GM12878 (cell line): ENCODE measurements at regions not wholly inside any gene's neighbourhood (a gene's known extent, or its start where the extent isn't known, plus 50 kb on each side); places are given as distances from the start of the nearest gene placed in this dataset.

Experiments
- ATAC-seq: fragments of 200-7000 bp; cut with Tn5 transposase; 3 replicates; pipeline ENCODE4 v1.9.1; 2020; ENCODE audit warnings: mild to moderate bottlenecking, moderate library complexity
- BruUV-seq: library from RNA; stranded (reverse); fragments of 400-500 nt; replicated peaks from 2 replicates; lab custom pipeline; 2021; lab: Mats Ljungman, UMichigan
- CTCF ChIA-PET: fragments of 300-600 bp; sonication (Branson Sonifier 250); formaldehyde crosslinking; extraction: SDS; loops from one replicate; lab custom pipeline; 2021; ENCODE audit warnings: inconsistent platforms; lab: Yijun Ruan, JAX
- POLR2A ChIA-PET: fragments of 350-600 bp; formaldehyde crosslinking; extraction: SDS; loops from one replicate; lab custom pipeline; 2021; ENCODE audit warnings: inconsistent platforms; lab: Charles Lee
- RAD21 ChIA-PET: fragments of 300-600 bp; sonication (Branson Sonifier 250); formaldehyde crosslinking; loops from one replicate; lab custom pipeline; 2023; ENCODE audit warnings: antibody characterized with exemption; ENCODE audit not compliant: unreplicated experiment; lab: Charles Lee
- SMC1A ChIA-PET: fragments of 300-600 bp; sonication (Branson Sonifier 250); formaldehyde crosslinking; loops from one replicate; lab custom pipeline; 2023; ENCODE audit not compliant: unreplicated experiment, uncharacterized antibody; lab: Charles Lee
- DNase-seq: peaks from one replicate; pipeline ENCODE4 v3.0.0-alpha.2; 2011; ENCODE audit warnings: low read depth, low spot score
- FAIRE-seq: peaks from 3 replicates; lab custom pipeline; 2011; peaks lifted over from hg19 to GRCh38; lab: Jason Lieb, UNC
- H2AFZ ChIP-seq: 2 replicates; pipeline ENCODE4 v1.6.0; 2011; ENCODE audit warnings: low read depth, low read length, control low read depth; ENCODE audit not compliant: control insufficient read depth
- H3K27ac ChIP-seq: 2 replicates; pipeline ENCODE4 v1.5.1; 2011; ENCODE audit warnings: control low read depth; ENCODE audit not compliant: control insufficient read depth, insufficient read depth
- H3K27me3 ChIP-seq, 2 experiments: replicated peaks in 1 of 2; 2 replicates each; pipeline versions ENCODE4 v1.6.0 to v1.6.1; 2011; ENCODE audit warnings: low read length in 1 of 2; ENCODE audit not compliant: control insufficient read depth in 2 of 2, insufficient read depth in 2 of 2
- H3K36me3 ChIP-seq, 2 experiments: 2 replicates each; pipeline ENCODE4 v1.5.1; 2011; ENCODE audit warnings: low read length in 1 of 2; ENCODE audit not compliant: control insufficient read depth in 2 of 2, insufficient read depth in 2 of 2
- H3K4me1 ChIP-seq: 2 replicates; pipeline ENCODE4 v1.6.1; 2011; ENCODE audit warnings: mild to moderate bottlenecking, low read length, moderate library complexity, mixed read lengths; ENCODE audit not compliant: control insufficient read depth, insufficient read depth
- H3K4me2 ChIP-seq: 2 replicates; pipeline ENCODE4 v1.6.0; 2011; ENCODE audit warnings: control low read depth; ENCODE audit not compliant: control insufficient read depth, insufficient read depth
- H3K4me3 ChIP-seq: fragments of 200-600 bp; sonication (generic); 2 replicates; pipeline ENCODE4 v1.5.1; 2016
- H3K79me2 ChIP-seq: 2 replicates; pipeline ENCODE4 v1.6.0; 2011; ENCODE audit warnings: low read length; ENCODE audit not compliant: control insufficient read depth, insufficient read depth
- H3K9ac ChIP-seq: 2 replicates; pipeline ENCODE4 v1.8.0; 2011; ENCODE audit warnings: low read length, control low read depth, mixed read lengths; ENCODE audit not compliant: control insufficient read depth, insufficient read depth
- H3K9me3 ChIP-seq: replicated peaks from 3 replicates; pipeline ENCODE4 v1.5.1; 2011; ENCODE audit warnings: mild to moderate bottlenecking, low read length; ENCODE audit not compliant: control insufficient read depth, insufficient read depth
- H4K20me1 ChIP-seq: 2 replicates; pipeline ENCODE4 v1.6.0; 2011; ENCODE audit not compliant: control insufficient read depth, insufficient read depth
- EGR1 ChIP-seq, 2 experiments: IDR thresholded peaks; 1 replicate in 1 of 2; 2 replicates in 1 of 2; pipeline ENCODE4 v1.6.1; 2011 to 2012; ENCODE audit warnings: low read depth in 2 of 2, low read length in 2 of 2, borderline replicate concordance in 1 of 2, mild to moderate bottlenecking in 1 of 2, moderate library complexity in 1 of 2
- IKZF2 ChIP-seq, 2 experiments: fragments of 450-650 bp; IDR thresholded peaks; 2 replicates each; pipeline ENCODE4 v1.6.1; 2017; ENCODE audit warnings: mild to moderate bottlenecking in 2 of 2, moderate library complexity in 2 of 2
- NFIC ChIP-seq: IDR thresholded peaks from 2 replicates; pipeline ENCODE4 v1.6.1; 2012; ENCODE audit warnings: low read depth, mild to moderate bottlenecking, inconsistent platforms, low read length, moderate library complexity
- NFYB ChIP-seq: IDR thresholded peaks from 2 replicates; pipeline ENCODE4 v1.6.1; 2011; ENCODE audit warnings: low read depth, mild to moderate bottlenecking, low read length, improper control_type of control experiment, moderate library complexity; ENCODE audit not compliant: insufficient read depth
- NKRF ChIP-seq: fragments of 450-650 bp; conservative IDR thresholded peaks from 2 replicates; pipeline ENCODE4 v1.6.1; 2017; ENCODE audit warnings: mild to moderate bottlenecking, moderate library complexity
- NR2C1 ChIP-seq: fragments of 450-650 bp; IDR thresholded peaks from 2 replicates; pipeline ENCODE4 v1.6.1; 2017; ENCODE audit warnings: antibody characterized with exemption, mild to moderate bottlenecking, moderate library complexity
- NR2F1 ChIP-seq: fragments of 450-650 bp; conservative IDR thresholded peaks from 2 replicates; pipeline ENCODE4 v1.6.1; 2017; ENCODE audit warnings: mild to moderate bottlenecking
- SUPT20H ChIP-seq: IDR thresholded peaks from 2 replicates; pipeline ENCODE4 v1.6.1; 2011; ENCODE audit warnings: low read depth, mild to moderate bottlenecking, low read length, moderate library complexity, borderline replicate concordance; ENCODE audit not compliant: control insufficient read depth
- ZZZ3 ChIP-seq: IDR thresholded peaks from 2 replicates; pipeline ENCODE4 v1.6.1; 2011; ENCODE audit warnings: low read depth; ENCODE audit not compliant: control insufficient read depth, insufficient read length
- WGBS: methylation state at CpG from one replicate; pipeline ENCODE4 v1.1.6; 2016; ENCODE audit warnings: low lambda C conversion rate; ENCODE audit not compliant: insufficient replicate concordance, insufficient coverage; ENCODE audit errors: missing lambda C conversion rate; 5-methylcytosine and 5-hydroxymethylcytosine counted together
- in situ Hi-C: fragments of 300-500 bp; cut with MboI; formaldehyde crosslinking; loops from 9 replicates; pipeline ENCODE4 v1.14.3; 2018; ENCODE audit warnings: mixed read lengths
- intact Hi-C: fragments of 100-400 bp; cut with micrococcal nuclease; formaldehyde crosslinking; loops from one replicate; pipeline ENCODE4 v1.14.2; 2022; ENCODE audit not compliant: unreplicated experiment

GRCh38 chr2:128500138-128500800, 181.6 kb upstream of the HS6ST1 start:
- no peak overlapping the region for H2AFZ ChIP-seq
- intact Hi-C loops, result no loop called here
- no peak overlapping the region for H3K4me3 ChIP-seq
- TF ChIP-seq NR2C1 (no peak), NFIC (no peak)
- no TSS peak for BruUV-seq
- H3K27ac ChIP-seq, result no peak overlapping the region
- no peak overlapping the region for H3K9ac ChIP-seq
- H3K79me2 ChIP-seq, result no peaks in the 10 kb centered on the region
- DNase-seq (no peak), FAIRE-seq (no peak), ATAC-seq (no peak)
- CTCF ChIA-PET, result no interaction called here
- no peaks in the 10 kb centered on the region for H4K20me1 ChIP-seq
- WGBS, result 28% methylated on average over 8 of the region's 10 CpGs
- no peaks in the 10 kb centered on the region for H3K27me3 ChIP-seq
- H3K4me1 ChIP-seq, result no peaks in the 10 kb centered on the region
- POLR2A ChIA-PET, result no interaction called here
- no peaks in the 10 kb centered on the region for H3K36me3 ChIP-seq
- no peaks in the 10 kb centered on the region for H3K9me3 ChIP-seq
- in situ Hi-C loops, result no loop called here
- no peak overlapping the region for H3K4me2 ChIP-seq
- RAD21 ChIA-PET, result no interaction called here
- SMC1A ChIA-PET, result no interaction called here

GRCh38 chr2:128501006-128501690, 182.5 kb upstream of the HS6ST1 start:
- Histone ChIP-seq H3K4me1 (no peaks in the 10 kb centered on the region), H3K27me3 (no peaks in the 10 kb centered on the region), H4K20me1 (no peaks in the 10 kb centered on the region), H3K9me3 (no peaks in the 10 kb centered on the region), H3K9ac (no peak overlapping the region), H3K79me2 (no peaks in the 10 kb centered on the region), H3K36me3 (no peaks in the 10 kb centered on the region), H3K4me3 (no peak overlapping the region), H2AFZ (no peak overlapping the region), H3K4me2 (no peak overlapping the region), H3K27ac (no peak overlapping the region)
- no peak for ATAC-seq
- CTCF ChIA-PET, result no interaction called here
- intact Hi-C loops, result no loop called here
- in situ Hi-C loops, result no loop called here
- BruUV-seq, result no TSS peak
- FAIRE-seq, result no peak
- RAD21 ChIA-PET, result no interaction called here
- TF ChIP-seq NR2F1 (no peak), IKZF2 (IDR thresholded peaks at IDR 0.05) (no peak), NKRF (no peak), ZZZ3 (no peak), EGR1 (IDR thresholded peaks at IDR 0.05; ENCODE audit: borderline replicate concordance in 1 of 2, low read depth in 2 of 2, low read length in 2 of 2) (no peak), SUPT20H (no peak), NFIC (no peak), NFYB (no peak)
- WGBS, result 2% methylated on average over 11 of the region's 12 CpGs
- POLR2A ChIA-PET, result no interaction called here
- DNase-seq, result no peak
- SMC1A ChIA-PET, result no interaction called here
